Activated T-cell treated with anti-CD3 and anti-CD28 coated beads, Interleukin-2, amount 50 U/mL, for 4 hours (primary cell): ENCODE measurements at regions not wholly inside any gene's neighbourhood (a gene's known extent, or its start where the extent isn't known, plus 50 kb on each side); places are given as distances from the start of the nearest gene placed in this dataset.

ENCODE experiments used
- ATAC-seq, 2 donors: fragments of 200-7000 bp; cut with Tn5 transposase; one replicate each; pipeline ENCODE4 v1.10.0; 2021
- DNase-seq: peaks from one replicate; pipeline ENCODE4 v3.0.0-alpha.2; 2020
- H3K27me3 Mint-ChIP-seq: one replicate; pipeline ENCODE4 v1.8.0; 2021; ENCODE audit warnings: low read depth, mixed read lengths
- H3K36me3 Mint-ChIP-seq: one replicate; pipeline ENCODE4 v1.8.0; 2022; ENCODE audit warnings: mixed read lengths; ENCODE audit not compliant: insufficient read depth
- H3K4me1 Mint-ChIP-seq: one replicate; pipeline ENCODE4 v1.8.0; 2021; ENCODE audit warnings: low read depth, mixed read lengths
- H3K4me3 Mint-ChIP-seq: one replicate; pipeline ENCODE4 v1.8.0; 2021; ENCODE audit warnings: mild to moderate bottlenecking, moderate library complexity, mixed read lengths
- H3K9me3 Mint-ChIP-seq: one replicate; pipeline ENCODE4 v1.8.0; 2021; ENCODE audit warnings: mixed read lengths

DNA sequence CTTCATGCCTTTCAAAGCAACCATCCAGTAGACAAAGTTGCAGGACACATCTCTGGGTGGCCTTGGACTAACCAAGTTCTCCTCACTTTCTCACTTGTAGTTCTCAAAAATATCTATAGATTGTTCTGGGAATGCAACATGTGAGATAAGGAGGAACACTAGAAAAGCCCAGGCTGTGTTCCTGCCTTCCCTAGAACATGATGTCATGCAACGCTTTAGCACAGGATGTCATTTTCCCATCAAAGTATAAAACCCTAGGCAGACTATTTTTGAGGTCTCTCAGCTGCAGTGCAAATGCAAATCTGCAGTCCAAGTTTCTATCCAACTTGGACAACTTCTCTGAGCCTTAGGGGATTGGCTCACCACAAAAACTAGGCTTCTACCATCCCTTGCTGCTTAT lies 78.8 kb upstream of the PCDH7 start:
- no peak for DNase-seq
- H3K4me1 Mint-ChIP-seq, result no peaks in the 10 kb centered on the region
- H3K4me3 Mint-ChIP-seq, result no peak overlapping the region
- ATAC-seq, result no peak
- no peaks in the 10 kb centered on the region for H3K27me3 Mint-ChIP-seq
- no peaks in the 10 kb centered on the region for H3K36me3 Mint-ChIP-seq
- peaks cover 12% of the 10 kb centered on the region for H3K9me3 Mint-ChIP-seq

DNA sequence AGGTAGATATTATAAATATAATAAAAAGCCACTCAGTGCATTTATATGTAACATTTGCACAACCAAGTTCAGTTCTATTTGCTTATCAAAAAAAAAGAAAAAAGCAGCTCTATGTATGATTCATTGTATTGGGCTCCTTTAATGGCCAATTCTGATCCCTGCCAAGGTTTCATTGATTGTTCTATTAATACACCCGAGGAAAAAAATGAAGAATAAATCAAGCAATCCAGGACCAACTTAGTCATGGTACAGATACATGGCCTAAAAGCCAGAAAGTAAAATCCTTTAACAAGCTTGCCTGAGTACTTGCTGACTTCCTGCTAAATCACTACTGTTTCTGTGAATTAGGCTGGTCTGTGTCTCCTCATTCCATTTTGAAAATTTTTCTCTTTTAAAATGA lies 77.6 kb upstream of the PCDH7 start:
- DNase-seq, result no peak
- peaks cover 15% of the 10 kb centered on the region for H3K9me3 Mint-ChIP-seq
- no peaks in the 10 kb centered on the region for H3K36me3 Mint-ChIP-seq
- no peaks in the 10 kb centered on the region for H3K27me3 Mint-ChIP-seq
- no peak overlapping the region for H3K4me3 Mint-ChIP-seq
- no peaks in the 10 kb centered on the region for H3K4me1 Mint-ChIP-seq
- no peak for ATAC-seq

DNA sequence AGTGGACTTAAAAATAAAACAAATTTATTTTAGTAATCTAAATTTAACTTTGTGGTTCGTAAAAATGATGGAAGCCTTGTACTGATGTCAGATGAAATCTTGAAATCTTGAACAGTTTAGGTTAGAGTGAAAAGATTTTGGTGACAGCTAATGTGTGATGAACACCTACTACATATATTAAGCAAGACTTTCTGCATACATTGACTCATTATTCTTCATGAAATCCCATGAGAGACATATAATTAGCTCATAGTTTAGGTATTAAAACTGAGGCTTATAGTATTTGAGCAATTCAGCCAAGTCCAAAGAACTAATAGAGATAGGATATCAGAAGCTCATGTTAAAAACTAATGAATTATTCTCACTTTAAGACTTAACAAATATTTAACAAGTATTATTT lies 66.9 kb upstream of the PCDH7 start:
- Mint-ChIP-seq H3K4me3 (no peak overlapping the region), H3K36me3 (no peaks in the 10 kb centered on the region), H3K4me1 (no peaks in the 10 kb centered on the region), H3K27me3 (no peaks in the 10 kb centered on the region), H3K9me3 (no peaks in the 10 kb centered on the region)
- ATAC-seq (no peak), DNase-seq (no peak)

DNA sequence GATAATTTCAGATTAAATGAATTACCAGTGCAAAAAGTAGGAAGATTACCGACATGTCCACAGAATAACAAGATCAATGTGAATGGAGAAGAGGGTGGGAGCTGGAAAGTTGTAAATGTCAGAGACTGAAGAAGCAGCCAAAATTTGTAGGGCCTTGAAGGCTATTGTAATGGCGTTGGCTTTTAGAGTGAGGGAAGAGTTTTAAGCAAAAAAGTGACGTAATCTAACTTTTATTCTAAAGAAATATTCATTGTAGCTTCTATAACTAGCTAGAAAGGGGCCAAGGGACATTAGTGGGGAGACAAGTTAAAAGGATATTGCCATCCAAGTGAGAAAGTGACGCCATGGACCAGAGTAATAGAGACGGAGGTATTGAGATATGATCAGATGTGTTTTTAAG lies 63.3 kb upstream of the PCDH7 start:
- H3K9me3 Mint-ChIP-seq, result no peaks in the 10 kb centered on the region
- ATAC-seq (no peak), DNase-seq (no peak)
- no peaks in the 10 kb centered on the region for H3K4me1 Mint-ChIP-seq
- no peaks in the 10 kb centered on the region for H3K27me3 Mint-ChIP-seq
- no peak overlapping the region for H3K4me3 Mint-ChIP-seq
- no peaks in the 10 kb centered on the region for H3K36me3 Mint-ChIP-seq

DNA sequence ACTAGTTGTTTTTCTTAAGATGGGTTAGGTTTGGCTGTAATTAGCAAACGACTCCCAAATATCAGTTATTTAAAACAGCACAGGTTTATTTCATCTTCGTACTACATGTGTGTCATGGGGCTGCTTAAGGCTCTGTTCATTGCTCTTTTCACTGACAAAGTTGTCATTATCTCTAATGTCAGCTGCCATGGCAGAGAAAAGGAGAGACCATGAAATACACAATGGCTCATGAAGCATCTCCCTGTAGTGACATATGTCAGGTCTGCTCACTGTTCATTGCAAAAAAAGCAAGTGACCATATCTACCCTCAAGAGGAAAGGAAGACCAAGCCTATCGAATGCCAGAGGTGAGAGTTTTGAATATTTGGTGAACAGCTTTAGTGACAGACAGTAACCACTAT lies 52.2 kb upstream of the PCDH7 start:
- H3K4me3 Mint-ChIP-seq, result no peak overlapping the region
- no peaks in the 10 kb centered on the region for H3K36me3 Mint-ChIP-seq

DNA sequence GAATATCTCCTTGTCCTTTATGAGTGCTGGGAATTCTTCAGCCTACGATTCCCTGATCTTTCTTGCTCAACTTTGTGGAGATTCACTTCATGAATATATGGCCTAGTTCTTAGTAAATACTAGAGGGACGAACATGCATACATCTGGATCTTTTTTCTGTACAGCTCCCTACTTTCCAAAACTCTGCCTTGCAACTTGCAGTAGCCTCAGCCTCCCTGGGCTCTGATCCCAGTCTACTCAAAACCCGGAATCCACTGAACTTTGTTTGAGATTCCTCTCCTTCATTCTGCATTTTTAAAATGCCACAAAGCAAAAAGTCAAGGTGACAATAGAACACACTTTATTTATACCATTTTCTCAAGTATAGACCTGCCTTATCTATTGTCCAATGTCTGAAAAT lies 50.0 kb upstream of the PCDH7 start:
- Mint-ChIP-seq H3K9me3 (peaks cover 12% of the 10 kb centered on the region), H3K27me3 (no peaks in the 10 kb centered on the region), H3K4me1 (no peaks in the 10 kb centered on the region), H3K36me3 (no peaks in the 10 kb centered on the region), H3K4me3 (no peak overlapping the region)
- DNase-seq (no peak), ATAC-seq (no peak)

More for the DNA sequence above, 52.2 kb upstream of the PCDH7 start:
- no peaks in the 10 kb centered on the region for H3K4me1 Mint-ChIP-seq
- H3K9me3 Mint-ChIP-seq, result peaks cover 3% of the 10 kb centered on the region
- H3K27me3 Mint-ChIP-seq, result no peaks in the 10 kb centered on the region
- ATAC-seq, result no peak
- no peak for DNase-seq
